OCI-LY1 (cell line): ENCODE measurements at regions not wholly inside any gene's neighbourhood (a gene's known extent, or its start where the extent isn't known, plus 50 kb on each side); places are given as distances from the start of the nearest gene placed in this dataset.

Experiments used
- H2AFZ ChIP-seq: fragments of 200-600 bp; sonication (generic), shearing (Covaris generic); 2 replicates; pipeline ENCODE4 v1.6.0; 2014; ENCODE audit warnings: antibody characterized with exemption, mild to moderate bottlenecking, low read length
- H3F3A ChIP-seq: fragments of 200-600 bp; sonication (generic), shearing (Covaris generic); 2 replicates; pipeline ENCODE4 v1.6.0; 2014; ENCODE audit warnings: mild to moderate bottlenecking, antibody characterized with exemption, low read length, moderate library complexity; ENCODE audit not compliant: insufficient read depth
- H3K27ac ChIP-seq: fragments of 200-600 bp; sonication (generic); 2 replicates; pipeline ENCODE4 v1.5.1; 2014; ENCODE audit warnings: low read length, mixed run types, mild to moderate bottlenecking, low read depth; ENCODE audit not compliant: poor library complexity, severe bottlenecking
- H3K27me3 ChIP-seq: fragments of 200-600 bp; sonication (generic); 2 replicates; pipeline ENCODE4 v1.6.0; 2014; ENCODE audit warnings: antibody characterized with exemption, mild to moderate bottlenecking, low read length, moderate library complexity; ENCODE audit not compliant: insufficient read depth
- H3K36me3 ChIP-seq: fragments of 200-600 bp; sonication (generic); 2 replicates; pipeline ENCODE4 v1.6.1; 2014; ENCODE audit warnings: mild to moderate bottlenecking, antibody characterized with exemption, low read length, moderate library complexity, mixed read lengths; ENCODE audit not compliant: insufficient read depth
- H3K4me1 ChIP-seq: fragments of 200-600 bp; sonication (generic); 2 replicates; pipeline ENCODE4 v1.5.1; 2014; ENCODE audit warnings: mild to moderate bottlenecking, low read length, moderate library complexity; ENCODE audit not compliant: insufficient read depth, severe bottlenecking
- H3K4me2 ChIP-seq: fragments of 200-600 bp; sonication (generic), shearing (Covaris generic); 2 replicates; pipeline ENCODE4 v1.6.1; 2014; ENCODE audit warnings: low read length
- H3K4me3 ChIP-seq: fragments of 200-600 bp; sonication (generic); 2 replicates; pipeline ENCODE4 v1.5.1; 2014; ENCODE audit warnings: low read length, low read depth, mild to moderate bottlenecking, mixed read lengths; ENCODE audit not compliant: poor library complexity, severe bottlenecking
- H3K79me2 ChIP-seq: fragments of 200-600 bp; shearing (Covaris generic); 2 replicates; pipeline ENCODE4 v1.6.1; 2016; ENCODE audit warnings: mixed run types, low read length, mixed read lengths; ENCODE audit not compliant: insufficient read depth
- H3K9ac ChIP-seq: fragments of 200-600 bp; sonication (generic), shearing (Covaris generic); 2 replicates; pipeline ENCODE4 v1.6.1; 2014; ENCODE audit warnings: mild to moderate bottlenecking, low read length, mixed read lengths
- H3K9me2 ChIP-seq: fragments of 200-600 bp; sonication (generic), shearing (Covaris generic); 2 replicates; pipeline ENCODE4 v1.6.1; 2014; ENCODE audit warnings: low read depth, mild to moderate bottlenecking, low read length, mixed read lengths
- H3K9me3 ChIP-seq: fragments of 200-600 bp; shearing (Covaris generic); 2 replicates; pipeline ENCODE4 v1.6.1; 2014; ENCODE audit warnings: low read length, mixed read lengths
- H4K20me1 ChIP-seq: fragments of 200-600 bp; sonication (generic), shearing (Covaris generic); 2 replicates; pipeline ENCODE4 v1.6.0; 2016; ENCODE audit warnings: mild to moderate bottlenecking, low read length; ENCODE audit not compliant: insufficient read depth
- EZH2 ChIP-seq: fragments of 200-600 bp; sonication (generic), shearing (Covaris generic); IDR thresholded peaks from 2 replicates; pipeline ENCODE4 v1.8.0; 2017; ENCODE audit warnings: borderline replicate concordance, mixed run types, mild to moderate bottlenecking, antibody characterized with exemption, low read length, moderate library complexity, mixed read lengths
- TF ChIP-seq, protein P1 (sequence below): fragments of 200-600 bp; sonication (generic), shearing (Covaris generic); IDR thresholded peaks from 2 replicates; pipeline ENCODE4 v1.5.1; 2017; ENCODE audit warnings: mild to moderate bottlenecking, antibody characterized with exemption, low read length, moderate library complexity, mixed read lengths

DNA sequence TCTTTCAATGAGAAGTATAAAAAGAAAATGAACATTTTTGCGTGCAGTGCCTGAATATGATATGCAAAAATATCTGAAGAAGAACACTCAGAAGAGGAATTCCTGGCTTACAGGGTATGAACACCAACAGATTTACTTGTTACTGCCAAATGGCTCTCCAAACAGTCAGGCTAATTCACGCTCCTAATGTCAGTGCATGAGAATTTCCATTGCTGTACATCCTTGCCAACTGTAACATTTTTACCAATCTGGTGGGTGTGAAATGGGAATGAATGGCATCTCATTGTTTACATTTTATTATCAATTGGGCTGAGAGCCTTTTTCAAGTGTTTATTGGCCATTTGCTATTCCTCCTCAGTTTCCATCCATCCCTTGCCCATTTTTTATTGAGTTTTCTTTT is 365.3 kb upstream of the MAP3K7 start:
- Histone ChIP-seq H3K36me3 (no peaks in the 10 kb centered on the region), H3K4me3 (no peak overlapping the region), H3K4me2 (no peak overlapping the region), H3F3A (no peaks in the 10 kb centered on the region), H3K9me2 (no peaks in the 10 kb centered on the region), H2AFZ (no peak overlapping the region), H3K9me3 (no peaks in the 10 kb centered on the region), H3K9ac (no peak overlapping the region), H4K20me1 (no peaks in the 10 kb centered on the region), H3K27ac (no peak overlapping the region), H3K4me1 (no peaks in the 10 kb centered on the region), H3K79me2 (no peaks in the 10 kb centered on the region), H3K27me3 (no peaks in the 10 kb centered on the region)
- no peak for TF ChIP-seq EZH2

DNA sequence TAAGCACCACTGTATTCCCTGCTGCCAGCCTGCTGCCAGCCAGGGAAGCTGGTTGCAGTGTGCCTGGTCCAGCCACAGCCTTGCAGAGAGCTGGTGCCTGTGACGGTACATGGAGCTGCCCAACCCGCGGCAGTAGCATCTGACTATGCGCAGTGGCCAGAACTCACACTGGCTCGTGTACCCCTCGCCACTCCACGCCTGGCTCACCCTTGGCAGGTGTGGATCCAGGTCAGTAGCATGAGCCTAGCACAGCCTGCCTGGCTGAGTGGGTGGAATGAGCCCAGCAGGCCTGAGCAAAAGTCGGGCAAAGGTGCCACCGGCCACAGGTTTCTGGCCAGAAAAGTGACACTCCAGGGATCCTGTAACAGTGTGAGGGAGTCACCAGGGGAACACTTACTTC is 361.7 kb upstream of the MAP3K7 start:
- Histone ChIP-seq H2AFZ (no peak overlapping the region), H3K4me2 (no peak overlapping the region), H3F3A (no peaks in the 10 kb centered on the region), H3K9ac (no peak overlapping the region), H3K27ac (no peak overlapping the region), H3K9me3 (no peaks in the 10 kb centered on the region), H3K4me3 (no peak overlapping the region), H3K27me3 (no peaks in the 10 kb centered on the region), H4K20me1 (no peaks in the 10 kb centered on the region), H3K79me2 (no peaks in the 10 kb centered on the region), H3K36me3 (no peaks in the 10 kb centered on the region), H3K9me2 (no peaks in the 10 kb centered on the region), H3K4me1 (no peaks in the 10 kb centered on the region)
- TF ChIP-seq, protein P1, sequence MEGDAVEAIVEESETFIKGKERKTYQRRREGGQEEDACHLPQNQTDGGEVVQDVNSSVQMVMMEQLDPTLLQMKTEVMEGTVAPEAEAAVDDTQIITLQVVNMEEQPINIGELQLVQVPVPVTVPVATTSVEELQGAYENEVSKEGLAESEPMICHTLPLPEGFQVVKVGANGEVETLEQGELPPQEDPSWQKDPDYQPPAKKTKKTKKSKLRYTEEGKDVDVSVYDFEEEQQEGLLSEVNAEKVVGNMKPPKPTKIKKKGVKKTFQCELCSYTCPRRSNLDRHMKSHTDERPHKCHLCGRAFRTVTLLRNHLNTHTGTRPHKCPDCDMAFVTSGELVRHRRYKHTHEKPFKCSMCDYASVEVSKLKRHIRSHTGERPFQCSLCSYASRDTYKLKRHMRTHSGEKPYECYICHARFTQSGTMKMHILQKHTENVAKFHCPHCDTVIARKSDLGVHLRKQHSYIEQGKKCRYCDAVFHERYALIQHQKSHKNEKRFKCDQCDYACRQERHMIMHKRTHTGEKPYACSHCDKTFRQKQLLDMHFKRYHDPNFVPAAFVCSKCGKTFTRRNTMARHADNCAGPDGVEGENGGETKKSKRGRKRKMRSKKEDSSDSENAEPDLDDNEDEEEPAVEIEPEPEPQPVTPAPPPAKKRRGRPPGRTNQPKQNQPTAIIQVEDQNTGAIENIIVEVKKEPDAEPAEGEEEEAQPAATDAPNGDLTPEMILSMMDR: no peak
- TF ChIP-seq EZH2: no peak

DNA sequence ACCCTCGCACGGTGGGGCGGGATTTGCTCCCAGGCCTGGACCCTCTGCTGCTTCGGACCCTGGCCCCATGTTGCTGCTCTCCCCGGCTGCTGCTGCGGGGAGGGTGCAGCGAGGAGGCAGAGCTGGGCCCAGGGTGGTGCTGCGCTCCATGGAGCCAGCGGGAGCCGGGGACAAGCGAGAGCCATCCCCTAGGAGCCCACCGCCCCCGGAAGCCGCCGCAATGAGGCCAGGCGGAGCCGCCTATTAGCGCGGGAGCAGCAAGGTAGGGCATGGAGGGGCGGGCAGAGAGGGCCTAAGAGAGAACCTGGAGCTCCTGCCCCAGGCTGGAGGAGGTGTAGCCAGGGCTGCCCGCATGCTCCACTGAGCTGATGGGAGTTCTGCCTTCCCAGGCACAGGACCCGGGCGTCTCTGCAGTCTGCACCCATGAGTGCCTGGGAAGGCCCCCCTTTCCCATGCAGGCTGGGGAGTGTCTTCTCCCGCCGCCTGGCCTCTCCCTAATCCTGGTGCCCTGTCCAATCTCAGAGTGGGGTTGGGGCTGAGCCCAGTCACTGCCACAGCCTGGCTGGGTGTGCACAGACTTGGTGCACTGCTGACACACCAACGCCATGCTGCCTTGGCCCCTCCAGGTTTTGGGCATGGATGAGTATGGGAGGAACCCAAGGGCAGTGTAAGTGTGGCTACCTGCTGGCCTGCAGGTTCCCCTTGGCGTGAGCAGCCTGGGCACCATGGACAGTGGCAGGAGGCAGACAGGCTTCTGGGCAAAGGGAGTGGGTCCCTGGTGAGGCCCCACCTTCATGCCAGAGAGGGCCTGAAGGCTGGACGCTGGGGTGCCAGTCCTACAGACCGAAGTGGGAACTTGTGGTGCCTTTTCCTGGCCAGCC is 360.6 kb upstream of the MAP3K7 start:
- no peak overlapping the region for H2AFZ ChIP-seq
- no peak overlapping the region for H3K4me2 ChIP-seq
- H3K9ac ChIP-seq: no peak overlapping the region
- H3F3A ChIP-seq: no peaks in the 10 kb centered on the region
- H4K20me1 ChIP-seq: no peaks in the 10 kb centered on the region
- H3K9me3 ChIP-seq: no peaks in the 10 kb centered on the region
- no peaks in the 10 kb centered on the region for H3K27me3 ChIP-seq
- H3K27ac ChIP-seq: no peak overlapping the region
- H3K4me3 ChIP-seq: no peak overlapping the region
- H3K4me1 ChIP-seq: no peaks in the 10 kb centered on the region
- TF ChIP-seq, protein P1: no peak
- TF ChIP-seq EZH2: no peak
- H3K79me2 ChIP-seq: no peaks in the 10 kb centered on the region
- H3K36me3 ChIP-seq: no peaks in the 10 kb centered on the region
- H3K9me2 ChIP-seq: no peaks in the 10 kb centered on the region

DNA sequence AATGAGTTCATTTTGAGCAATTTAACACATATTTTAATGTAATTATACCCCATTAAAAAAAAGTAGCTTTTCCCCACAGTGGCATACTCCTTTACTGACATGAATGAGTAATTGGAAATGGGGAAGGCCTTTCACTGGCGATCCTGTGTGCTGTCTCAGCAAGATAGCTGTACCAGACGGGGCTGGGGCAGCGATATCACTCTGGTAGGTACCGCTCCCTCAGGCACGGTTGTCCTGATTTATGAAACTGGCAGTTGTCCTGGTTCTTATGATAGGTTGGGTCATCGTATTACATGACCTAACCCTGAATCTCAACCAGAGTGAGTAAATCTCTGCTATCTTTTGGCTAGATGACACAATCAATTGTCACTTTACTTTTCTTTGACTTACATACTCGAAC is 355.0 kb upstream of the MAP3K7 start:
- Histone ChIP-seq H3K27me3 (no peaks in the 10 kb centered on the region), H3F3A (no peaks in the 10 kb centered on the region), H2AFZ (no peak overlapping the region), H3K36me3 (no peaks in the 10 kb centered on the region), H3K27ac (no peak overlapping the region), H3K9me3 (no peaks in the 10 kb centered on the region), H3K79me2 (no peaks in the 10 kb centered on the region), H3K9ac (no peak overlapping the region), H4K20me1 (no peaks in the 10 kb centered on the region), H3K4me3 (no peak overlapping the region), H3K9me2 (no peaks in the 10 kb centered on the region), H3K4me2 (no peak overlapping the region), H3K4me1 (no peaks in the 10 kb centered on the region)
- TF ChIP-seq EZH2: no peak
- TF ChIP-seq, protein P1: no peak
